ENCODE measurements at regions not wholly inside any gene's neighbourhood (a gene's known extent, or its start where the extent isn't known, plus 50 kb on each side); places are given as distances from the start of the nearest gene placed in this dataset.

- no peak overlapping the region for H3K4me2 ChIP-seq (ENCODE audit: low read depth, low read length)
- H3K9me3 ChIP-seq (ENCODE audit: control insufficient read depth, insufficient read depth, low read length), result no peaks in the 10 kb centered on the region
- H3K9ac ChIP-seq (ENCODE audit: low read depth, low read length), result no peak overlapping the region
- H2BK5ac ChIP-seq (ENCODE audit: low read depth, low read length, poor library complexity, severe bottlenecking), result no peak overlapping the region
- in situ Hi-C loops (cut with MboI; ENCODE audit: low sequenced_read_pairs), result no loop called here
- peaks cover 12% of the 10 kb centered on the region; the same call in 1 of the 2 replicates for H3K9me1 ChIP-seq (ENCODE audit: insufficient read depth, low read length)
- H4K5ac ChIP-seq (ENCODE audit: low read depth, low read length), result no peak overlapping the region
- H4K91ac ChIP-seq (ENCODE audit: insufficient read depth, low read depth, low read length), result no peak overlapping the region
- H3K4me1 ChIP-seq (ENCODE audit: control insufficient read depth, insufficient read depth, low read length), result peaks cover 23% of the 10 kb centered on the region
- peaks cover 48% of the 10 kb centered on the region for H3K36me3 ChIP-seq (ENCODE audit: control insufficient read depth, insufficient read depth, low read length)
- no peak overlapping the region for H2BK15ac ChIP-seq (ENCODE audit: low read depth, low read length)
- TF ChIP-seq RFX5 (IDR thresholded peaks at IDR 0.05; ENCODE audit: low read depth, low read length) (no peak), MAZ (IDR thresholded peaks at IDR 0.05; ENCODE audit: borderline replicate concordance, low read depth, low read length) (no peak), RCOR1 (IDR thresholded peaks at IDR 0.05; ENCODE audit: insufficient replicate concordance, low read length) (no peak), POLR2A (IDR thresholded peaks at IDR 0.05; ENCODE audit: low read depth, low read length) (no peak), MXI1 (IDR thresholded peaks at IDR 0.05; ENCODE audit: borderline replicate concordance, low read depth, low read length) (no peak), CTCF (conservative IDR thresholded peaks at IDR 0.05; ENCODE audit: low read depth, low read length) (no peak), SMC3 (IDR thresholded peaks at IDR 0.05; ENCODE audit: low read depth, low read length) (no peak)
- dilution Hi-C loops (cut with HindIII; ENCODE audit: low sequenced_read_pairs, unreplicated experiment), result no loop called here
- no peak overlapping the region for H3K56ac ChIP-seq (ENCODE audit: extremely low read depth, insufficient read depth, low read length)
- H3K27ac ChIP-seq (ENCODE audit: insufficient read depth, low read length), result no peak overlapping the region
- ChIA-PET POLR2A (ENCODE audit: unreplicated experiment) (no interaction called here), CTCF (no interaction called here)
- peaks cover 0 to 15% of the 10 kb centered on the region in 2 experiments; a peak in 1 of 4 replicates for H3K79me1 ChIP-seq (ENCODE audit: low read depth in 1 of 2, low read length in 2 of 2)
- H3K4ac ChIP-seq (ENCODE audit: low read depth, low read length), result no peak overlapping the region
- 100% methylated on average over 1 of the region's 11 CpGs; no CpG with 5 or more reads in 1 of the 2 experiments for WGBS, 2 experiments (ENCODE audit: extremely low coverage in 2 of 2, insufficient read length in 1 of 2)
- H2BK20ac ChIP-seq (ENCODE audit: low read depth, low read length), result no peak overlapping the region
- no peak overlapping the region for H3K18ac ChIP-seq (ENCODE audit: low read depth, low read length)
- H3K14ac ChIP-seq (replicated peaks; ENCODE audit: low read depth, low read length), result no peak overlapping the region
- H3K27me3 ChIP-seq (ENCODE audit: control insufficient read depth, insufficient read depth, low read length), result no peaks in the 10 kb centered on the region
- no peak overlapping the region for H3K23ac ChIP-seq (ENCODE audit: low read depth, low read length)
- no peak overlapping the region for H2AK9ac ChIP-seq (replicated peaks; ENCODE audit: low read depth, low read length, poor library complexity)
- peaks cover 26% of the 10 kb centered on the region for H4K20me1 ChIP-seq (ENCODE audit: insufficient read depth, low read length)
- intact Hi-C loops (cut with micrococcal nuclease), result loop anchor here (10.0 kb wide), 1 partner anchor 165 kb away; no protein-coding TSS in a partner anchor
- DNase-seq (no peak), ATAC-seq (ENCODE audit: low read depth) (no peak)
- H2AK5ac ChIP-seq (ENCODE audit: low read depth, low read length), result no peak overlapping the region
- no peak overlapping the region for H3K4me3 ChIP-seq (ENCODE audit: insufficient read depth, low read depth, low read length)
- H2AFZ ChIP-seq (replicated peaks; ENCODE audit: low read length, poor library complexity), result no peak overlapping the region
- TSS peak; percentile 11 for BruUV-seq (replicated peaks)
- no peak overlapping the region for H4K8ac ChIP-seq (ENCODE audit: low read depth in 2 of 2, low read length in 2 of 2)
- no peak overlapping the region for H2BK120ac ChIP-seq (ENCODE audit: low read depth, low read length)
Observed at GRCh38 chr14:101069666-101070362, 166.3 kb upstream of the RTL1 start.
